SU-DHL-6 (cell line): ENCODE measurements at regions not wholly inside any gene's neighbourhood (a gene's known extent, or its start where the extent isn't known, plus 50 kb on each side); places are given as distances from the start of the nearest gene placed in this dataset.

ENCODE experiments used
- H2AFZ ChIP-seq: fragments of 200-600 bp; sonication (generic); 2 replicates; pipeline ENCODE4 v1.6.1; 2014; ENCODE audit warnings: low read depth, mild to moderate bottlenecking, moderate library complexity, mixed read lengths, antibody characterized with exemption, low read length; ENCODE audit not compliant: severe bottlenecking
- H3F3A ChIP-seq: fragments of 200-600 bp; shearing (Covaris generic); 2 replicates; pipeline ENCODE4 v1.6.0; 2016; ENCODE audit warnings: antibody characterized with exemption, mild to moderate bottlenecking; ENCODE audit not compliant: insufficient read depth
- H3K27ac ChIP-seq: fragments of 200-600 bp; sonication (generic); 2 replicates; pipeline ENCODE4 v1.5.1; 2016; ENCODE audit warnings: low read depth, mild to moderate bottlenecking, low read length, moderate library complexity, mixed read lengths
- H3K27me3 ChIP-seq: fragments of 200-600 bp; sonication (generic), shearing (Covaris generic); 2 replicates; pipeline ENCODE4 v1.6.0; 2014; ENCODE audit warnings: mild to moderate bottlenecking, low read length
- H3K36me3 ChIP-seq: fragments of 200-600 bp; sonication (generic); 2 replicates; pipeline ENCODE4 v1.6.1; 2014; ENCODE audit warnings: mild to moderate bottlenecking, low read length, mixed read lengths
- H3K4me2 ChIP-seq: fragments of 300-600, 200-600 bp; shearing (Covaris generic), sonication (generic); 2 replicates; pipeline ENCODE4 v1.6.0; 2014; ENCODE audit warnings: low read length, low read depth, mild to moderate bottlenecking; ENCODE audit not compliant: poor library complexity, severe bottlenecking
- H3K4me3 ChIP-seq: fragments of 200-600 bp; sonication (generic); 2 replicates; pipeline ENCODE4 v1.5.1; 2014; ENCODE audit warnings: antibody characterized with exemption, low read length, mild to moderate bottlenecking, mixed read lengths; ENCODE audit not compliant: insufficient read depth, poor library complexity, severe bottlenecking
- H3K79me2 ChIP-seq: fragments of 200-600 bp; sonication (generic); 2 replicates; pipeline ENCODE4 v1.6.1; 2014; ENCODE audit warnings: mild to moderate bottlenecking, low read length, moderate library complexity; ENCODE audit not compliant: insufficient read depth
- H3K9ac ChIP-seq: fragments of 200-600 bp; sonication (generic); 2 replicates; pipeline ENCODE4 v1.7.0; 2014; ENCODE audit warnings: mild to moderate bottlenecking, low read length
- H3K9me2 ChIP-seq: fragments of 200-600 bp; sonication (generic); replicated peaks from 2 replicates; pipeline ENCODE4 v1.6.1; 2014; ENCODE audit warnings: low read length; ENCODE audit not compliant: insufficient read depth
- H3K9me3 ChIP-seq: fragments of 200-600 bp; sonication (generic); 2 replicates; pipeline ENCODE4 v1.6.1; 2014; ENCODE audit warnings: low read length, mixed read lengths; ENCODE audit not compliant: insufficient read depth
- H4K20me1 ChIP-seq: fragments of 200-600 bp; sonication (generic); 2 replicates; pipeline ENCODE4 v1.6.1; 2014; ENCODE audit warnings: low read depth, mild to moderate bottlenecking, antibody characterized with exemption, low read length, moderate library complexity, mixed read lengths
- CTCF ChIP-seq: fragments of 200-600 bp; sonication (generic); IDR thresholded peaks from one replicate; pipeline ENCODE4 v1.5.1; 2017; ENCODE audit warnings: antibody characterized with exemption, mild to moderate bottlenecking, low read length, moderate library complexity; ENCODE audit not compliant: insufficient read depth, poor library complexity, severe bottlenecking
- EZH2phosphoT487 ChIP-seq: fragments of 200-600 bp; sonication (generic), shearing (Covaris generic); conservative IDR thresholded peaks from 2 replicates; pipeline ENCODE4 v1.6.1; 2018; ENCODE audit warnings: mild to moderate bottlenecking, antibody characterized with exemption, low read length, moderate library complexity, mixed read lengths

GRCh38 chr15:81500081-81500480 is 126.1 kb upstream of the TMC3 start:
- Histone ChIP-seq H3K4me2 (no peak overlapping the region), H4K20me1 (no peaks in the 10 kb centered on the region), H3F3A (no peaks in the 10 kb centered on the region), H3K4me3 (no peak overlapping the region), H3K9ac (no peak overlapping the region), H3K79me2 (no peaks in the 10 kb centered on the region), H3K36me3 (no peaks in the 10 kb centered on the region), H3K9me2 (no peaks in the 10 kb centered on the region), H3K27me3 (no peaks in the 10 kb centered on the region), H2AFZ (no peak overlapping the region), H3K9me3 (no peaks in the 10 kb centered on the region), H3K27ac (no peak overlapping the region)
- TF ChIP-seq CTCF (no peak), EZH2phosphoT487 (no peak)

- Histone ChIP-seq H3K27me3 (no peaks in the 10 kb centered on the region), H3K4me2 (no peak overlapping the region), H3K9me3 (no peaks in the 10 kb centered on the region), H3F3A (no peaks in the 10 kb centered on the region), H2AFZ (no peak overlapping the region), H3K79me2 (no peaks in the 10 kb centered on the region), H3K9ac (no peak overlapping the region), H3K36me3 (no peaks in the 10 kb centered on the region), H4K20me1 (no peaks in the 10 kb centered on the region), H3K9me2 (no peaks in the 10 kb centered on the region), H3K27ac (no peak overlapping the region), H3K4me3 (no peak overlapping the region)
- TF ChIP-seq EZH2phosphoT487 (no peak), CTCF (no peak)
These were observed 124.3 kb upstream of the TMC3 start for GRCh38 chr15:81498294-81498693.

GRCh38 chr15:81497238-81497637 is 123.2 kb upstream of the TMC3 start:
- Histone ChIP-seq H3K36me3 (no peaks in the 10 kb centered on the region), H4K20me1 (no peaks in the 10 kb centered on the region), H3K4me2 (no peak overlapping the region), H3K9me3 (no peaks in the 10 kb centered on the region), H3K27me3 (no peaks in the 10 kb centered on the region), H3K4me3 (no peak overlapping the region), H3K79me2 (no peaks in the 10 kb centered on the region), H3F3A (no peaks in the 10 kb centered on the region), H3K27ac (no peak overlapping the region), H2AFZ (no peak overlapping the region), H3K9ac (no peak overlapping the region), H3K9me2 (no peaks in the 10 kb centered on the region)
- TF ChIP-seq CTCF (no peak), EZH2phosphoT487 (no peak)

- Histone ChIP-seq H3K9me3 (no peaks in the 10 kb centered on the region), H3K27me3 (no peaks in the 10 kb centered on the region), H3F3A (no peaks in the 10 kb centered on the region), H2AFZ (no peak overlapping the region), H3K36me3 (no peaks in the 10 kb centered on the region), H3K9ac (no peak overlapping the region), H4K20me1 (no peaks in the 10 kb centered on the region), H3K4me3 (no peak overlapping the region), H3K9me2 (no peaks in the 10 kb centered on the region), H3K4me2 (no peak overlapping the region), H3K27ac (no peak overlapping the region), H3K79me2 (no peaks in the 10 kb centered on the region)
- TF ChIP-seq CTCF (no peak), EZH2phosphoT487 (no peak)
These were observed 121.9 kb upstream of the TMC3 start for GRCh38 chr15:81495780-81496467.
